HG03565 (cell line): ENCODE measurements at regions not wholly inside any gene's neighbourhood (a gene's known extent, or its start where the extent isn't known, plus 50 kb on each side); places are given as distances from the start of the nearest gene placed in this dataset.

Experiments used
- ATAC-seq: cut with Tn5 transposase; IDR thresholded peaks from one replicate; pipeline ENCODE4 v1.9.1; 2021; ENCODE audit warnings: mild to moderate bottlenecking, moderate library complexity; ENCODE audit not compliant: unreplicated experiment

DNA sequence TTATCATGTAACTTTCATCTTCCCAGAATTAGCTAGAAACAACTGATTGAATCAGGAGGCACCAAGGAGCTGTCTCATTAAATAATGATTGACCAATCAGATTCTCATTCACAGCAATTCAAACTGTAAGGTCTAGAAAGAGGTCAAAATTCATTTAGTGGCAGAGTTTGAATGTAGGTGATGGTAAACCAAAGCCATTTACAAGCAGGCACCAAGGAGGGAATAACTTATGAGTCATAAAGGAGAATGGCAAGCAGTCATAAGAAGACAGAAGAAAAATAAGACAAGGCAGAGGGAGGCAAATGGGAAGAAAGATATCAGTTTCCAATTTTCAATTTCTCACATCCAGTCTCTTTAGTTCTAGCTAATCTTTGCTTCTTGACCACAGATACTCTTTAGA lies 52.9 kb upstream of the DEFB112 start:
- no peak for ATAC-seq

DNA sequence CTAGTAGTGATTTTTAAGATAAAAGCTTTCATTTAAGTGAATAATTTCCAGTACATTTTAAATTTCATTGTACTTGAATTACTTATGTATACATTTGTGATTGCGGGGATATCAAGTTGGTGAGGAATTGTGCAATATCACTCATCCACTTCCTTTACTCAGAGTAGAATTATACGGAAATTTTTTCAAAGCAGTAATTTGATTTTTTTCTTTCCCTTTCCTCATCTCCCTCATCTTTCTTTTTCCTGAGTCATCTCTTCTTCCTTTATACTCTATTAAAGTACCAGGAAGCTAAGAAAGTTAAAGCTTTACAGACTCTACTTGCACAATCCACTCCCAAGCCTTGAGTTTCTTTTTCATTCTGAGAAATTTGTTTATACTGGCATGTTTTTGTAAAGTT lies 60.9 kb upstream of the DEFB112 start:
- no peak for ATAC-seq

DNA sequence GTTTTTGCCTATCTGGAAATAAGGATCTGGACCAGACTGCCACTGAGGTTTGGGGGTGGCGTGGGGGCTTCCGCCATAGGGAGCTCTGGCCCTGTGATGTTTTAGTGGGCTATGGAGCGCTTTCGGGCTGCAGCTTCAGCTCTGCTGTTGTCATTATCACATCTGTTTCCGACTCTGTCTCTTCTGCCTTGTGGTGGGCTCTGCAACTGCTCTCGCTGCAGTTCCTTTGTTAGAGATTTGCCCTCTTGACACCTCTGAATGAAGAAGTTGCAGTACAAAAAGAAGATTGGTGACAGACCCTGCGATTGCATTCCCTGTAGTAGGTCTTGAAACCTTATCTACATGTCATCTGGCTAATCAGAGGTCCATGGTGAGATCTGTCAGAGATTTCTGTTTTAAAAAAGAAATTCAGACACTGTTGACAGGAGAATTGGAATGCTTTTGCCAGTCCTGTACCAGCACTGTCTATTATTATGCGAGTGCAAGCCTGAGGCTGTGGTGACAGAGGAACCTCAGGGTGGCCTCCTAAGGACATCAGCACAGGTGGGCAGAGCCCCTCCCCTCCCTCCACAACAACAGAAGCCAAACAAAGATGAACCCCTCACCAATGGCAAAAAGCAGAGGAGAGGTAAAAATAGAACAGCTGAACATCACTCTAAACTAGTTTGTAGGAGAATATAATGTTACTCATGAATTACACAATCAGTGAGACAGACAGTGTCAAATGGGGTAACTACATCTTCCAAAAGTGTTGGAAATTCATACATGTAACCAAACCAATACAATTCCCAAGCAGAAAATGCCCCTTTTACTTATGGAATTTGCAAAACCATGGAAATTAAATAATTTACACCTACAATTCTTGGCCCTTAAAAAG lies 63.5 kb upstream of the DEFB112 start:
- ATAC-seq, result no peak

DNA sequence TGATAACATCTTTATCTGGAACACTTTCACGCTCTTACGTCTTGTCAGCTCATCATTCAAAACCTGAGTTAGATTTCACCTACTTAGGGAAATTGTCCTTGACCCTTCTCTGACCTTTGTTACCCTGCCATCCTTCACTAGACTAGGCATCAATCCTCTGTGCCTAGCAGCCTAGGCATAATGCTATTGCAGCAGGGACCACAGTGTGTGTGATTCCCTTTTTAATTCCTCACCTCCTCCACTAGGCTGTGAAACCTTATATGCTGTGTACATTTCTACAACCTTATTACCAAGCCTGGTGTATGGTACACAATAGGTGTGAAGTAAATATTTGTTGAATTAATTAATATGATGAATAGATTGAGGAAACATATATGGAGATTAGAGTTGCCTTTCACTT lies 66.7 kb upstream of the DEFB112 start:
- no peak for ATAC-seq

DNA sequence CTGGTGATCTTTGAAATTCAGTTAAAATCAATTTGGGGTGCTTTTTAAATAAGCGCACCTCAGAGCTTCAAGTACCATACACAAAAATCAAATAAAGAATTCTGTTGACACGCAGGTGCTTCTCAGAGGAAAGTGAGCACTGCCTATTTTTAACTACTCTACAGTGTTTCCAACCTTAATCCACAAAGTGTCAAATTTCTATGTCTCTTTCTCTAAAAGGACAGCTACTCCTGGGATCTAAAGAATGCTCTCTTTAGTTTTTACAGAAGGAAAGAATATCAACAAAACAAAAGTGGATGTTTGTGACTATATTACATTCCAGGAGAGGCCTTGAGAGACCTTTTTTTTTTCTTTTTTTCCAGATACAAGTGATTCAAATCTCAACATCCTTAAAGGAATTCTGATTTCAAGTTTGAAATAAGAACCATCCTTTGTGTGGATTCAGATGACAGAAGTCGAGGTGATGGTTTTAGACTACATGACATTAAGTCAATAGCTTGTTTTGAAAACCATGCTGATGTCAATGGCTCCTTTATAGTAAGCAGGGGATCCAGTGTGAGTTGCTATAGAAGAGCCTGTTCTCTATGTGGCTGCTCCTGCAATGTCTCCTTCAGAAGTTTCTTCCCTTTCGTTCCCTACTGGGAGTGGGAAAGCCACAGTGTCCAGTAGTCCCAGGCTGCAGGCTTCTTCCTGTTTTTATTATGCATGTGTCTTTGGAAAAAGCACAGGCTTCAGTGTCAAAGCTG lies 67.2 kb upstream of the DEFB112 start:
- no peak for ATAC-seq

DNA sequence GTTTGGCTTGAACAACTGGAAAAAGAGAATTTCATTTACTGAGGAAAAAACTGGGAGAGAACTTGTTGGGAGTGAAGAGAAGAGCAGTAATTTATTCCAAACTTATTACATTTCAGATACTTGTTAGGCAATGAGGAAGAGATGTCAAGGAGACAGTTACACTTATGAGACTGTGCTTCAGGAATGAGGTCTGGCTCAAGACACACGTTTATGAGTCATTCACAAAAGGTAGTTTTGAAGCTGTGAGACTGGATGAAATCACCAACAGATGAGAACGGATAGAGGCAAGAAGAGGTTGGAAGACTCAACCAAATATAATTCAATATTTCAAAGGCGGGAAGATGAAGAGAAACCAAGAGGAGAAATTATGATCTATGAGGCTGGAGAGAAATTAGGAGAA lies 70.6 kb upstream of the DEFB112 start:
- ATAC-seq, result no peak

DNA sequence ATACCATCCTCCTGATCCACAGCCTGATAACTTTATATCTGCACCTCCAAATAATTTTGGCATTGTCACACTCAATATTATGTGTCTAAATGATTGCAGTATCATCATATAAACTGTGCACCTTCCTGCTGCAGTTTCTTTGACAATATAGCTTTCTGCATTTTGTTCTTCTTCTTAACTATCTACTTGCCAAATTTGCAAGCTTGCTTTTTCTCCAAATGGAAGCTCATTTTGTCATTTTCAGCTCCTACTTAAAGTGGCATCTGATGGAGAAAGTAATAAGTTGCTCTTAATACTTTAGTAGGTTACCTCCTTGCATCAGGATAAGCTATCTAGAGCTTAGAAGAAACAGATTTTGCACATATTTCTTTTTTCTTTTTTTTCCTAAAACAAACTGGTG lies 74.0 kb upstream of the DEFB112 start:
- ATAC-seq, result no peak

DNA sequence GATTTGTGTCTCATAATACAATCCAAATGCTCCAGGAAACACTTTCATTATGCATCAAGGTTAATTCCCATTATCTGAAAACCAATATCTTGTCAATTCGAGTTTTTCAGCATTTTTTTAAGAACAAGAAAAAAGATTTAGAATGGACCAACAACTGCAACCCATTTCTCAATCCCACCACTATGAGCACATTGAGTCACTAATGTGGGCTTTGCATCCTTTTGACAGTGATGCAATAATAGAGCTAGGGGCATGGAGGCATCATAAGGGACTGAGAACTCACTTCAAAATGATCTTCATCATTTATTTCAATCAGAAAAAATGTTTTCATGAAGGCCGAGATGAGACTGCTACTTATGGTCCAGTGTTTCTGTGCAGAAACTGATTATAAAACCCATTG lies 74.8 kb upstream of the DEFB112 start:
- ATAC-seq, result no peak

DNA sequence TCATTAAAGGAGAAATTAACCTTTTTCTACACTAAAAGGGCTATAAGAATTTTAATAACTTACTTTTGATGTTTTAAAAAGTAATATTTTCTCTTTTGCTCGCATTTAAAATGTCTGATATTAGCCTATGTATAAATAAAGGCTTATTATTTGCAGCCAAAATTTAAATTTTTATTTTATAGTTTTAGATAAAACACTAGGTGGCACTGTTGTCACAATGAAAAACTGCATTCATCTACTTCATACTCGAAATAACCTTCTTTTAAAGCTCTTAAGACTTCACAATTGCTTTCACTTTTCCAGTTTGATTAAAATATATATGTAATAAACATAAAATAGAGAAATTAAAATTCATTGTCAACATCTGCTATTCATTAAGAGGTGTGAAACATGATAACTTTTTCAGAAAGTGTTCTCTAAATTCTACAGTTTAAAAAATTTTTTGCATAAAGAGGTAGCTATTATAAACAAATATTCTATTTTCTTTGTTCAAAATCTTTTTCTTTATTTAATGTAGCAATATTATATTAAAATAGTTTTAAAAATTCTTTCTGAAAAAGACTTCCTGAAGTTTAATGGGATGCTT lies 78.8 kb upstream of the DEFB112 start:
- no peak for ATAC-seq

DNA sequence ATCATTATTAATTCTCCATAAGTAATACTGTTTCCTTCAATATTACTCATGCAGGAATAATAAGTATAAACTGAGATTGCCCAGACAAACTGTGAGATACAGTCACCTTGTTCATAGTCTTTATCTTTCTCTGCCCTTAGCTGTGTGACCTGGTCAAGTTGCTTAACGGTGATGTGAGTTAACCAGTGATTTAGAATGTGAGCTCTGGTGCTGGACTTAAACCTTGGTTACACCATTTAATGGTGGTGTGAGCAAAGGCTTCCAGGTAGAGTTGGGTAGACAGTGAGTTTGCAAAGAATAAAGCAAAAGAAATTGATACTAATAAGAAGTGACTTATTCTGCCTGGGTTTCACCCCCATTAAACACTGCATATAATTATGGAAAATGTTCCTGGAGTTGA lies 86.2 kb upstream of the DEFB112 start:
- ATAC-seq, result no peak

DNA sequence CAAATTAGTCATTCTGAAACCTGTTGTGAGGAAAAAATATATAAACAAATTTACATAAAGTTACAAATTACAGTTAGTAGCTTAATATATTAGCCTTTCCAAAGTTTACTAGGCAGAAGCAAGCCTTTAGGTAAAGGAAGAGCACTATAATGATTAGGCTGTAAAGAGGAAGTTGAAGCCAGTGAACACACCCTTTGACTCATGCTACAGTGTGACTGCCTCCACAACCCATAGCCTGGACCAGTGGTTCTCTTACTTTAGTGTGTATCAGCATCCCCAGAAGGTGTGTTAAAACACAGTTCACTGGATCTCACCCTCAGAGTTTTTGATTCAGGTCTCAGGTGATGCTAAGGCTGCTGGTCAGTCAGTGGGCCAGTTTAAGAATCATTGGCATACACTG lies 91.4 kb upstream of the DEFB112 start:
- ATAC-seq, result no peak

DNA sequence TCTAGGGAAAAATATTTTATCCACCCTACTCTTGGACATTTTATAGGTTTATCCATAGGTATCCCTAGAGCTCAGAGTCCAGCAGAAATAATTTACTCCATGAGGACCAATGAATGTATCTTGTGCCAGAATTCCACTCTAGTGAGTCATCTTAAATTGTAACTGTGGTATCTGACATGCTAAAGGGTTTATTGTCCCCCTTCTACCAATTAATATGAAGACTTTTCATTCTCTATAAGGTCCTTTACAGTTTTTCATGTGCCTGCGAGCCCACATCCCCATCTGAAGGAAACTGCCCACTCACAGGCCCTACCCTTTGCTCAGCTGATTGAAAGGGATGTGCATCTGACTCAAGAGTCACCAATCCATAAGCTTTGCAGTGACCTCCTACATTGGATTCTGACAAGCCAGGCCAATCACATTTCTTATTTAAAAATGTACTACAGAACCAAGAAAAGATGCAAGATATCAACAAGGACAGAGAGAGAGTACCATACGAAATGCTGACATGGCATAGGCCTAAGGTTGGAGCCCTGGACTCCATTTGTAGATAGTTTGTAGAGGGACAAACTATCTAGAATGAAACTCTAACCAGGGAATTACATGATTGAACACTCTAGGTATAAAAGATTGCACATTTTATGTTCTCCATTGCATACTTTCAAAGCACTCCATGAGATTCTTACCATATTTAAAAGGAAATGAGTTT lies 93.4 kb upstream of the DEFB112 start:
- ATAC-seq, result no peak

DNA sequence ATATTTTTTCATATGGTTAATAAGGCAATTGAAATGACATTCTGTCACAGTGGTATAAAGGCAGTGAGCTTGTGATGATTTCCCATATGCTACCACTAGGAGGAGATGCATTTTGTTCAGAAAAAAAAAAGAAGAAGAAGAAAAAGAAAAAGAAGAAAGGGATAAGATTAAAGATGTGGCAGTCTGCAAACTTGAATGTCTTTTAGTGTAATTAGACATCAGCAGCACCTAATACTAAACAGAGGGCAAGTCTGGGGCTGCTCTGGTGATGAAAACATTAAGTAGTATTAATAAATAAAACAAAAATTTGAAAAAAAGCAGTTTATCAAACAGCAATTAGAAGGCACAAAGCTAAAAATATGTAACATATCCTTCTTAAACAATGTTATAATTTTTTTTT lies 95.4 kb upstream of the DEFB112 start:
- no peak for ATAC-seq

DNA sequence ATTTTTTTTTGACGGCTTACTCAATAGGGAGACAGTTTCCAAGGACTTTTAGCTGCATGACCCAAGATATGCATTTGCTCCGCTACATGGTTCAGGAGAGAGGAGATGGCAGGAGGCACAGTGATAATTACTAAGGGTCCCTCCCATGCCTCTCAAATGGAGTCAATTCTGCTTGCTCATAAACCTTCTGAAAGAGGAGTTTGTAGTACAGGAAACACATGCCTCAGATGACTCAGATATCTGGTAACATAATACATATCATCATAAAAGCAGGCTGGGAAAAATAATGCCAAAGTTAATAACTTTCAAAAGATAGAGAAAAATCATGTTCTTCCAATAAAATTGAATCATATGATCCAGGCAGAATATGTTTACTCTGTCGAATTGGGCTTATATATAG lies 97.6 kb upstream of the DEFB112 start:
- ATAC-seq, result no peak

DNA sequence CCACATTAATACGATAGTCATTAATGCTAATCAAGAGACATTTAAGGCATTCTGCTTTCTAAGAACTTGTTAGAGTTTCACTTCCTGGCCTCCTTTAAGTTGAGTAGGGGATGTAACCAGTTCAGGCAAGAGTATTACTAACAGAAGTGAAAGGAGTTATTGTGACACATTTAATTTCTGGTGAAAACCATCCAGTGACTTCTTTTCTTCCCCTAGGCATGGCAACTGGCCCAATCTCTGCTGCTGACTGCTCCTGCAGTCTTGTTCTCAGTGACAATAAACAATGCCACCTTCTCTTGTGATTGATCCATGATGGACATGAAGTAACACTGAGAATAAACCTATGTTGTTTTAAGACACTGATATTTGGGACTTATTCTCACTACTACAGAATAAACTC lies 130.9 kb upstream of the DEFB112 start:
- ATAC-seq, result no peak

DNA sequence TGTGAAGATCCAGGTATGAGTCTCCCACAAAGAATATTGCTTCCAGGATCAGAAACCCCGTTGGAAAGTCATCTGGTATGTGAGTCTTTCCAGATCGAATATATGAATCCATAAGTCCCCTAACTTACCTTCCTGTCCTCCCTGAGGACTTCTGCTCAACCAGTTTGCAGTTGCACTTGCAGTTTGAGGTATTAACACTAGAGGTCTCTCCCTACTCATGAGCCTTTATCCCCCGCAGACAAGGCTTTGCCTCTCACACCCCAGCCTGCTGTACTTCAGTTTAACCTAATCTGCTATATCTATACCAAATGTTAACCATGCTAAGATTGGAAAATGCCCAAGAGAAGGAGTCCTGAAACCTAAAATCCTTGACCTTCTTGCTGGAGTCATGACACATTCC lies 135.3 kb upstream of the DEFB112 start:
- no peak for ATAC-seq

DNA sequence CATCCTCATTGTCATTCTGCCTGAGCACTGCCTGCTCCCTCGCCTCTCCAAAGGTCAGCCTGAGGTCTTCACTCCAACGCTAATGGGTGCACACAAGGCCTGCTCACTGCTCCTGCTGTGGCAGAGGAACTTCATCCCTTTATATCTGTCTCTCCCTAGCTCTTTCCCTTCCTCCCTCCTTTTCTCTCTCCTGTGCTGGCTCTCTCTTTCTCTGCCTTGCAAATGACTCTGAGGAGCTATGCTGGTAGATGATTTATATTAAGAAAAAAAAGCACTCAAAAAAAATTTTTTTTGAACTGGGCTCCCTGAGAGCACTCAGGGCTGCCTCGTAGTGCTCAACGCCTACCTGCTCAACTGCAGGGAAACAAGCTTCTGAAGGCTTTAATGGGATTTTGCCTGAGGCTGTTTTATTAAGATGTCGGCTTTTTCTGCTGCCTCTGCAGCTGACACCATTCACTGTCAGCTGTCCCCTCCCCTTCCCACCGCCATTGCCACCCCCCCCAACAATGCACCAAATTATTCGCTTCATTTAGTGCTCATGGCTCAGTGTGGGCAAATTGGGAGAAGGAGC lies 137.7 kb upstream of the DEFB112 start:
- ATAC-seq, result no peak

DNA sequence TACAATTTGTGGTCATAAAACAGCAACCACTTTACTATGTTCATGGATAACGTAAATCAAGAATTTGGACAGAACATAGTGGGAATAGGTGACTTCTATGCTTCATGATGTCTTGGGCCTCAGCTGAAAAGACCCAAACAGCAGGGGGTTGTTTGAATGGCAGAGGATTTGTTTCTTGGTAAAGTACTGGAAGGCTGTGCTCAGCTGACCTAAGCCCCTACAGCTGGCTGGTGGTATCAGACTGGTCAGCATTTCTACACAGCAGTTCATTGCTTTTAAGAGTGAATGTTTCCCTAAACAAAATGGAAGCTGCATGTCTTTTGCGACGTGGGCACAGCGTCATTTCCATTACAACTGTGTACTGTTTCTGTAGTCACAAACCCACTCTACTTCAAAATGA lies 148.5 kb upstream of the DEFB112 start:
- ATAC-seq, result no peak

DNA sequence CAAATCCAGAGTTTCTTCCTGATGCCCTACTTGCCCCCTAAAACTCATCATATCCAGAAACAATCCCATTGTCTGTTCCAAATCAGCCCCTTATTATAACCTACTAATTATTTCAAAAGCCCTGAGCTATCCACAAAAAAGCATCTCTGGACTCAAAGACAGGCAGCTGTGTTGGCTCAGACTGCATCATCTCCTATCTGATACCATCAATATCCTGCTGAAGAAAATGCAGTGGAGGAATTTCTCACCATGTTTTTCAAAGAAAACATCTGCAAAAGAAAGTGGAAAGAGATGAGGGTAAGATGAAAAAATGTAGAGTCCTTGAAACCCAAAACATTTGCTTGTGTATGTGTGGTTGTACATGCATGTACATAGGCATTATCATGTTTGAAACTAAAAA lies 153.0 kb upstream of the DEFB112 start:
- ATAC-seq, result no peak

DNA sequence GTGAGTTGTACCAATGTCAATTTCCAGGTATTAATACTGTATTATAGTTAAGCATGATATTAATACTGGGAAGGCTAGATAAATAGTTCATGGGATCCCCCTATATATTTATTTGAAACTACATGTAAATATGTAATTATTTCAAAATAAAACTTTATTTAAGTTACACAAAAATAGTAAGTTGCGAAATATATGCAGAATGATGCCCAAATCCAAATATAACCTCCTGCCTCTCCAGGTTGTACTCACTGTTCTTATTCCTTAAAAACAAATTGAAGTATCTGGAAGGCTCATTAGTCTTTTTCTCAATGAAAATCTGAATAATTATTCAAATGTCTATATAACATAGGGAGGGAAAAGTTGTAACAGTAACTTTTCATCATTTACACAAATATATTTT lies 161.9 kb upstream of the DEFB112 start:
- ATAC-seq, result no peak

DNA sequence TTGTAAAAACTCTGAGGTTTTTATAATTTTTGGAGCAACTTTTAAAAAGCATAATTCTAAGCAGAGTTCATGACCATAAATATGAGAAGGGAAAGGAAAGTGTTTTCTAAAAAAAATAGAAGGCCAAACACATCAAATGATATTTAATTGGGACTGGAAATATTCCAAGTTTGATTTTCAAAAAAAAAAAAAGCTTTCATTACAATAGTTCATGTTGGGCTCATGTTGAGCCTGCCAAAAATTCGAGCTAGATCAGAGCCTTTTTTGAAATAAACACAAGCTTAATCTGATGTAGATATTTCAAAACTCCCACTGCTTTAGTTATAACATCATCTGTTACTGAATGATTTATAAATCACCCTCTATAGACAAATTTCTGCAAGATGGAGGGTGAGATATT lies 163.4 kb upstream of the DEFB112 start:
- no peak for ATAC-seq
